Fibroblast of lung (primary cell): ENCODE measurements at regions not wholly inside any gene's neighbourhood (a gene's known extent, or its start where the extent isn't known, plus 50 kb on each side); places are given as distances from the start of the nearest gene placed in this dataset.

Source experiments
- CTCF ChIP-seq, 2 donors: IDR thresholded peaks in 1 of 2; conservative IDR thresholded peaks in 1 of 2; 1 replicate in 1 of 2; 2 replicates in 1 of 2; pipeline ENCODE4 v1.5.1; 2011 to 2012; ENCODE audit warnings: low read length in 2 of 2, control low read depth in 1 of 2, inconsistent platforms in 1 of 2, low read depth in 1 of 2, mild to moderate bottlenecking in 1 of 2
- EZH2 ChIP-seq: IDR thresholded peaks from 2 replicates; pipeline ENCODE4 v1.5.1; 2012; ENCODE audit warnings: low read length, control low read depth, mild to moderate bottlenecking; ENCODE audit errors: missing control alignments

GRCh38 chr21:27743971-27744564, 777.2 kb upstream of the ADAMTS5 start:
- TF ChIP-seq EZH2 = no peak
- TF ChIP-seq CTCF (conservative IDR thresholded peaks at IDR 0.05 in 1 of 2, IDR thresholded peaks at IDR 0.05 in 1 of 2; ENCODE audit: low read depth in 1 of 2, low read length in 2 of 2) = no peak
